B cell (primary cell): ENCODE measurements at regions not wholly inside any gene's neighbourhood (a gene's known extent, or its start where the extent isn't known, plus 50 kb on each side); places are given as distances from the start of the nearest gene placed in this dataset.

Source experiments
- ATAC-seq: fragments of 200-7000 bp; cut with Tn5 transposase; one replicate; pipeline ENCODE4 v1.10.0; 2021; ENCODE audit warnings: low read depth, mild to moderate bottlenecking, moderate number of reproducible peaks, moderate library complexity
- CTCF ChIA-PET: fragments of 350-600 bp; sonication (Branson Sonifier 250); formaldehyde crosslinking; loops from one replicate; lab custom pipeline; 2021; ENCODE audit warnings: antibody characterized with exemption, inconsistent platforms; lab: Charles Lee
- POLR2A ChIA-PET: fragments of 350-600 bp; sonication (Branson Sonifier 250); formaldehyde crosslinking; loops from one replicate; lab custom pipeline; 2021; ENCODE audit warnings: antibody characterized with exemption; lab: Charles Lee
- DNase-seq: peaks from one replicate; pipeline ENCODE4 v3.0.0; 2013
- H2AFZ ChIP-seq: 2 replicates; pipeline ENCODE4 v1.6.1; 2012; ENCODE audit warnings: mild to moderate bottlenecking, low read depth, low read length; ENCODE audit not compliant: insufficient read depth, poor library complexity, severe bottlenecking
- H3K27ac ChIP-seq, 2 donors: 1 replicate in 1 of 2; 2 replicates in 1 of 2; pipeline ENCODE4 v1.5.1; 2012 to 2013; ENCODE audit warnings: low read length in 2 of 2, mild to moderate bottlenecking in 2 of 2, moderate library complexity in 1 of 2
- H3K27me3 ChIP-seq, 4 experiments: fragments of 200-600 bp in 1 of 4; sonication (generic) in 1 of 4; replicated peaks in 1 of 4; 1 replicate in 2 of 4; 2 replicates in 2 of 4; pipeline versions ENCODE4 v1.6.1 to v1.7.0; 2013 to 2016; ENCODE audit warnings: low read length in 3 of 4, mild to moderate bottlenecking in 2 of 4, mixed read lengths in 1 of 4, moderate library complexity in 1 of 4; ENCODE audit not compliant: insufficient read depth in 4 of 4, control insufficient read depth in 3 of 4; ENCODE audit errors: control extremely low read depth in 1 of 4
- H3K36me3 ChIP-seq, 2 experiments: replicated peaks in 1 of 2; 1 replicate in 1 of 2; 2 replicates in 1 of 2; pipeline versions ENCODE4 v1.6.1 to v1.7.1; 2013; ENCODE audit warnings: low read length in 1 of 2; ENCODE audit not compliant: insufficient read depth in 2 of 2, control insufficient read depth in 1 of 2; ENCODE audit errors: control extremely low read depth in 1 of 2, extremely low read depth in 1 of 2
- H3K4me1 ChIP-seq, 2 donors: fragments of 200-600 bp in 1 of 2; sonication (generic) in 1 of 2; 1 replicate in 1 of 2; 2 replicates in 1 of 2; pipeline versions ENCODE4 v1.5.1 to v1.6.1; 2013 to 2017; ENCODE audit warnings: low read length in 2 of 2; ENCODE audit not compliant: control insufficient read depth in 2 of 2, insufficient read depth in 2 of 2
- H3K4me2 ChIP-seq: replicated peaks from 2 replicates; pipeline ENCODE3; 2012; ENCODE audit warnings: mild to moderate bottlenecking, low read depth, low read length; ENCODE audit not compliant: poor library complexity, severe bottlenecking
- H3K4me3 ChIP-seq, 5 experiments: fragments of 200-600 bp in 1 of 5; sonication (generic) in 1 of 5; 1 replicate in 3 of 5; 2 replicates in 2 of 5; pipeline versions ENCODE4 v1.5.1 to v1.7.0; 2011 to 2016; ENCODE audit warnings: low read length in 4 of 5, mild to moderate bottlenecking in 4 of 5, low read depth in 2 of 5, control low read depth in 1 of 5, moderate library complexity in 1 of 5; ENCODE audit not compliant: insufficient read depth in 1 of 5; ENCODE audit errors: control extremely low read depth in 1 of 5, extremely low read depth in 1 of 5
- H3K79me2 ChIP-seq: fragments of 200-600 bp; sonication (generic); one replicate; pipeline ENCODE4 v1.6.0; 2016; ENCODE audit warnings: low read length; ENCODE audit not compliant: control insufficient read depth, insufficient read depth
- H3K9ac ChIP-seq: fragments of 200-600 bp; sonication (generic); 2 replicates; pipeline ENCODE4 v1.6.1; 2017; ENCODE audit warnings: mild to moderate bottlenecking, low read length, moderate library complexity
- H3K9me3 ChIP-seq, 3 donors: one replicate each; pipeline versions ENCODE4 v1.6.1 to v1.7.1; 2013; ENCODE audit warnings: low read length in 2 of 3; ENCODE audit not compliant: control insufficient read depth in 2 of 3, insufficient read depth in 1 of 3; ENCODE audit errors: control extremely low read depth in 1 of 3
- H4K20me1 ChIP-seq: 2 replicates; pipeline ENCODE4 v1.6.0; 2012; ENCODE audit warnings: mild to moderate bottlenecking, low read length; ENCODE audit not compliant: insufficient read depth, control insufficient read depth, poor library complexity, severe bottlenecking
- H3K27ac Mint-ChIP-seq: one replicate; pipeline ENCODE4 v1.8.0; 2021; ENCODE audit warnings: mixed read lengths
- H3K27me3 Mint-ChIP-seq: one replicate; pipeline ENCODE4 v1.8.0; 2021; ENCODE audit warnings: mixed read lengths
- H3K4me1 Mint-ChIP-seq: one replicate; pipeline ENCODE4 v1.8.0; 2021; ENCODE audit warnings: mixed read lengths
- H3K4me3 Mint-ChIP-seq: one replicate; pipeline ENCODE4 v1.8.0; 2021; ENCODE audit warnings: mixed read lengths
- H3K9me3 Mint-ChIP-seq: one replicate; pipeline ENCODE4 v1.8.0; 2022; ENCODE audit warnings: mixed read lengths; ENCODE audit not compliant: insufficient read depth
- EZH2 ChIP-seq: IDR thresholded peaks from 2 replicates; pipeline ENCODE4 v1.6.1; 2012; ENCODE audit warnings: borderline replicate concordance, low read depth, mild to moderate bottlenecking, moderate library complexity, low read length; ENCODE audit not compliant: insufficient read depth, poor library complexity, severe bottlenecking
- WGBS: methylation state at CpG from one replicate; pipeline ENCODE4 v1.1.5; 2013; ENCODE audit warnings: missing lambda C conversion rate; ENCODE audit not compliant: insufficient coverage; 5-methylcytosine and 5-hydroxymethylcytosine counted together
- intact Hi-C: fragments of 100-400 bp; cut with micrococcal nuclease; formaldehyde crosslinking; loops from one replicate; pipeline ENCODE4 v1.10.0; 2022
- TF ChIP-seq, protein P1 (sequence below): fragments of 200-600 bp; IDR thresholded peaks from one replicate; pipeline ENCODE4 v1.8.0; 2022; ENCODE audit warnings: antibody characterized with exemption, mild to moderate bottlenecking

DNA sequence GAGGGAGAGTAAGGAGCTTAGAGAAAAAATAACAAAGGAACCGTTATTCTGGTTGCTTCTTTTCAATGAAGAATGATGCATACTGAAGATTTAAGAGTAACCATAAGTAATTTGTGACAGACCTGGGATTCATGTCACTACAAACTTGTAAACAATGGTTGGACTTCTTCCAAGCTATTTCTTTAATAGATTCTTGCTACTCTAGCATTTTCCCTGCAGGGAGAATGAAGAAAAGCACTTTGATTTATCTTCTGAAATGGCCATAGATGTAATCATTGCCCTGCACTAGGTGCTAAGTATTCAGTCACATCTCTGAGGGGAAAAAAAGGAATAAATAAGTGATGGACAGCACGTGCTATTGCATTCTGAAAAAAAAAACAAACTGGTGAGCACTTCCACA lies 606.6 kb upstream of the LRRN3 start:
- ChIA-PET POLR2A (no interaction called here), CTCF (no interaction called here)
- Mint-ChIP-seq H3K4me1 (no peaks in the 10 kb centered on the region), H3K4me3 (no peak overlapping the region), H3K9me3 (peaks cover 9% of the 10 kb centered on the region), H3K27me3 (no peaks in the 10 kb centered on the region), H3K27ac (no peak overlapping the region)
- H4K20me1 ChIP-seq = no peaks in the 10 kb centered on the region
- H3K27me3 ChIP-seq = no peaks in the 10 kb centered on the region
- ATAC-seq (no peak), DNase-seq (no peak)
- H3K9me3 ChIP-seq = peaks cover 0 to 10% (median 0%) of the 10 kb centered on the region in 3 donors
- intact Hi-C loops = no loop called here
- no peaks in the 10 kb centered on the region for H3K79me2 ChIP-seq
- H3K4me1 ChIP-seq = no peaks in the 10 kb centered on the region
- no peak overlapping the region for H3K4me3 ChIP-seq
- TF ChIP-seq, protein P1, sequence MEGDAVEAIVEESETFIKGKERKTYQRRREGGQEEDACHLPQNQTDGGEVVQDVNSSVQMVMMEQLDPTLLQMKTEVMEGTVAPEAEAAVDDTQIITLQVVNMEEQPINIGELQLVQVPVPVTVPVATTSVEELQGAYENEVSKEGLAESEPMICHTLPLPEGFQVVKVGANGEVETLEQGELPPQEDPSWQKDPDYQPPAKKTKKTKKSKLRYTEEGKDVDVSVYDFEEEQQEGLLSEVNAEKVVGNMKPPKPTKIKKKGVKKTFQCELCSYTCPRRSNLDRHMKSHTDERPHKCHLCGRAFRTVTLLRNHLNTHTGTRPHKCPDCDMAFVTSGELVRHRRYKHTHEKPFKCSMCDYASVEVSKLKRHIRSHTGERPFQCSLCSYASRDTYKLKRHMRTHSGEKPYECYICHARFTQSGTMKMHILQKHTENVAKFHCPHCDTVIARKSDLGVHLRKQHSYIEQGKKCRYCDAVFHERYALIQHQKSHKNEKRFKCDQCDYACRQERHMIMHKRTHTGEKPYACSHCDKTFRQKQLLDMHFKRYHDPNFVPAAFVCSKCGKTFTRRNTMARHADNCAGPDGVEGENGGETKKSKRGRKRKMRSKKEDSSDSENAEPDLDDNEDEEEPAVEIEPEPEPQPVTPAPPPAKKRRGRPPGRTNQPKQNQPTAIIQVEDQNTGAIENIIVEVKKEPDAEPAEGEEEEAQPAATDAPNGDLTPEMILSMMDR = no peak
- no peak for TF ChIP-seq EZH2
- H3K4me2 ChIP-seq = no peak overlapping the region
- no peak overlapping the region for H2AFZ ChIP-seq
- no peaks in the 10 kb centered on the region for H3K36me3 ChIP-seq
- no CpG with 5 or more reads among the region's 2 CpGs for WGBS
- H3K9ac ChIP-seq = no peak overlapping the region
- no peak overlapping the region for H3K27ac ChIP-seq

DNA sequence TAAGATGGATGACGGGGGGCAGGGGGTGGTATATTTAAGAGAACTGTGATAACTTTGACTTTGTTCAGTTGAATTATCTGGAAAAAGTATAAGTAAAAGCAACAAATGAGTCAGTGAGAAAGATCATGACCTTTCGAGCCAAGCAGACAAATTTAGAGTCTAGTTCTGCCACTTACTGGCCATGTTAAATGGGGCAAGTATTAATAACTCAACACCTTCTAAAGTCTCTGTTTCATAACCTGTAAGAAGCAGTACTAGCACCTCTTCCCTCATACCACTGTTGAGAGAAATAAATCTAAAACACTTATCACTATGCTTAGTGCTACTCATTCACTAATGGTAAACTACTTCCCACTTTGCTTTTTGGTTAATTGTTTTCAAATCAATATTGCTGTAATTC lies 604.4 kb upstream of the LRRN3 start:
- Histone ChIP-seq H3K4me3 (no peak overlapping the region), H3K79me2 (no peaks in the 10 kb centered on the region), H3K36me3 (no peaks in the 10 kb centered on the region), H3K27me3 (no peaks in the 10 kb centered on the region), H3K4me2 (no peak overlapping the region), H3K9ac (no peak overlapping the region), H3K4me1 (no peaks in the 10 kb centered on the region), H3K9me3 (peaks cover 0 to under 1% (median 0%) of the 10 kb centered on the region in 3 donors), H3K27ac (no peak overlapping the region), H4K20me1 (no peaks in the 10 kb centered on the region), H2AFZ (no peak overlapping the region)
- WGBS = 67% methylated on average over 1 of the region's 2 CpGs
- H3K9me3 Mint-ChIP-seq = peaks cover 12% of the 10 kb centered on the region
- no peak for TF ChIP-seq EZH2
- TF ChIP-seq, protein P1 = no peak
- no peak for ATAC-seq
- no peak overlapping the region for H3K4me3 Mint-ChIP-seq
- ChIA-PET CTCF (no interaction called here), POLR2A (no interaction called here)
- no peak for DNase-seq
- no peaks in the 10 kb centered on the region for H3K4me1 Mint-ChIP-seq
- H3K27ac Mint-ChIP-seq = no peak overlapping the region
- H3K27me3 Mint-ChIP-seq = no peaks in the 10 kb centered on the region
- intact Hi-C loops = no loop called here
